Lung (tissue), 11 donors: ENCODE measurements at regions not wholly inside any gene's neighbourhood (a gene's known extent, or its start where the extent isn't known, plus 50 kb on each side); places are given as distances from the start of the nearest gene placed in this dataset.

ENCODE experiments used
- ATAC-seq: fragments of 200-7000 bp; cut with Tn5 transposase; one replicate; pipeline ENCODE4 v1.9.1; 2020; ENCODE audit warnings: moderate number of reproducible peaks; ENCODE audit not compliant: insufficient read depth, low FRiP score
- DNase-seq, 3 donors: peaks; one replicate each; pipeline ENCODE4 v3.0.0-alpha.2; 2013 to 2017
- H3K27ac ChIP-seq, 2 donors: one replicate each; pipeline ENCODE4 v1.5.1; 2013; ENCODE audit warnings: mild to moderate bottlenecking in 2 of 2, moderate library complexity in 2 of 2, control low read depth in 1 of 2, inconsistent platforms in 1 of 2, low read depth in 1 of 2, low read length in 1 of 2
- H3K27me3 ChIP-seq, 3 donors: one replicate each; pipeline ENCODE4 v1.5.1; 2013; ENCODE audit warnings: low read length in 2 of 3; ENCODE audit not compliant: control insufficient read depth in 3 of 3, insufficient read depth in 3 of 3
- H3K36me3 ChIP-seq, 4 donors: one replicate each; pipeline ENCODE4 v1.5.1; 2013; ENCODE audit warnings: low read length in 4 of 4, mild to moderate bottlenecking in 1 of 4, moderate library complexity in 1 of 4; ENCODE audit not compliant: control insufficient read depth in 4 of 4, insufficient read depth in 4 of 4
- H3K4me1 ChIP-seq, 5 donors: one replicate each; pipeline ENCODE4 v1.5.1; 2013; ENCODE audit warnings: low read length in 5 of 5, mild to moderate bottlenecking in 2 of 5, moderate library complexity in 1 of 5; ENCODE audit not compliant: control insufficient read depth in 5 of 5, insufficient read depth in 5 of 5
- H3K4me3 ChIP-seq: one replicate; pipeline ENCODE4 v1.5.1; 2013; ENCODE audit warnings: mild to moderate bottlenecking, control low read depth, moderate library complexity
- H3K9ac ChIP-seq, 2 donors: one replicate each; pipeline ENCODE4 v1.5.1; 2013; ENCODE audit warnings: low read length in 2 of 2, control low read depth in 1 of 2; ENCODE audit not compliant: insufficient read depth in 1 of 2
- H3K9me3 ChIP-seq, 4 donors: one replicate each; pipeline ENCODE4 v1.5.1; 2013; ENCODE audit warnings: low read length in 3 of 4, mild to moderate bottlenecking in 1 of 4, moderate library complexity in 1 of 4; ENCODE audit not compliant: control insufficient read depth in 4 of 4, insufficient read depth in 3 of 4
- WGBS, 2 donors: extraction: QIAGEN DNeasy Blood & Tissue Kit; methylation state at CpG; one replicate each; pipeline ENCODE4 v1.1.7; 2013; 5-methylcytosine and 5-hydroxymethylcytosine counted together
- TF ChIP-seq, protein P1 (sequence below): IDR thresholded peaks from 2 replicates; pipeline ENCODE4 v1.5.1; 2012; ENCODE audit warnings: mild to moderate bottlenecking; ENCODE audit errors: control extremely low read depth, extremely low read depth
- donor health status: control.
- donor health status: control.
- donor health status: Bipolar disorder and iron deficiency.
- donor health status: healthy.
- donor health status: DM: yes; HTN: yes; CAD: no.

GRCh38 chr4:36493251-36493650 is 211.8 kb downstream of the DTHD1 start:
- WGBS, 2 donors: 86 to 87% methylated on average over 1 of the region's 1 CpG

DNA sequence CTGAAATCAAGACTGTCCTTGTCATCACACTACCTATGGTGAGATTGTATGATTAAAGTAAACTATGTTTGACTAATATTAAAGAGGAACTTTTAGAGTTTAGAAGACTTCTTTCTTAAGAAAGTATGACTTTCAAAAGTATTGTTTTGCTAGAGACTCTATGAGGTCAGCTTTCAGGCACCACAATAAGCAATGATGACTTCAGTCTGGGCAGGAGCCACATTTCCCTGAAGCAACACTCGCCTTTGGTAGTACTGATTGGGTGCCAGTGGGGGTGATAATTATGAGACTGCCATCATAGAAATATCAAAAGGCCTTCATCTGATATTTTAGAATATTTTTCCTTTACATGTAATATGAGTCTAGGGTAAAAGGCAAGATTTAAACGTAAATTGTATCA is 212.6 kb downstream of the DTHD1 start:
- Histone ChIP-seq H3K27ac (no peak overlapping the region), H3K9ac (no peak overlapping the region), H3K27me3 (no peaks in the 10 kb centered on the region), H3K36me3 (no peaks in the 10 kb centered on the region), H3K4me3 (no peak overlapping the region), H3K4me1 (no peaks in the 10 kb centered on the region), H3K9me3 (no peaks in the 10 kb centered on the region)
- ATAC-seq (no peak), DNase-seq (no peak)
- WGBS, 2 donors: 79 to 89% methylated on average over 2 of the region's 2 CpGs
- TF ChIP-seq, protein P1, sequence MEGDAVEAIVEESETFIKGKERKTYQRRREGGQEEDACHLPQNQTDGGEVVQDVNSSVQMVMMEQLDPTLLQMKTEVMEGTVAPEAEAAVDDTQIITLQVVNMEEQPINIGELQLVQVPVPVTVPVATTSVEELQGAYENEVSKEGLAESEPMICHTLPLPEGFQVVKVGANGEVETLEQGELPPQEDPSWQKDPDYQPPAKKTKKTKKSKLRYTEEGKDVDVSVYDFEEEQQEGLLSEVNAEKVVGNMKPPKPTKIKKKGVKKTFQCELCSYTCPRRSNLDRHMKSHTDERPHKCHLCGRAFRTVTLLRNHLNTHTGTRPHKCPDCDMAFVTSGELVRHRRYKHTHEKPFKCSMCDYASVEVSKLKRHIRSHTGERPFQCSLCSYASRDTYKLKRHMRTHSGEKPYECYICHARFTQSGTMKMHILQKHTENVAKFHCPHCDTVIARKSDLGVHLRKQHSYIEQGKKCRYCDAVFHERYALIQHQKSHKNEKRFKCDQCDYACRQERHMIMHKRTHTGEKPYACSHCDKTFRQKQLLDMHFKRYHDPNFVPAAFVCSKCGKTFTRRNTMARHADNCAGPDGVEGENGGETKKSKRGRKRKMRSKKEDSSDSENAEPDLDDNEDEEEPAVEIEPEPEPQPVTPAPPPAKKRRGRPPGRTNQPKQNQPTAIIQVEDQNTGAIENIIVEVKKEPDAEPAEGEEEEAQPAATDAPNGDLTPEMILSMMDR: no peak

More at GRCh38 chr4:36493251-36493650, 211.8 kb downstream of the DTHD1 start:
- no peaks in the 10 kb centered on the region for H3K9me3 ChIP-seq
- DNase-seq: no peak
- no peak for ATAC-seq
- no peak overlapping the region for H3K27ac ChIP-seq
- H3K36me3 ChIP-seq: no peaks in the 10 kb centered on the region
- no peaks in the 10 kb centered on the region for H3K4me1 ChIP-seq
- no peak overlapping the region for H3K9ac ChIP-seq
- H3K27me3 ChIP-seq: no peaks in the 10 kb centered on the region
- no peak overlapping the region for H3K4me3 ChIP-seq
- TF ChIP-seq, protein P1: no peak

DNA sequence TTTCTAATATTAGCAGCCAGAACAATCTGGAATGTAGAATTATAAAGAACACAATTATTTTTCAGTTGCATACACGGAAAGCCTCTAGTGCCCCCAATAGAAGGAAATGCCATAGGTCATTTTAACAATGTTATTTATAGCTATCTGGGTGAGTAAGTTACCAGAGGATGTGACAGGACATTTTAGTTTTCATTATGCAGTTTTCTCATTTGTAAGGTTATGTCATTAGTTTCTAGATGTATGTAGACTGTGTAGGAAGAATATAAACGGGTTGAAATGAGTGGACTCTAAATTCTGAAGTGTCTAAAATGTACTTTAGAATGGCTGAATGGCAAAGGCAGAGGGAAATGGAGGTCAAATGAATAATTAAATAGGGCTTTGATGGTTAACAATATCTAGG is 213.3 kb downstream of the DTHD1 start:
- H3K9ac ChIP-seq: no peak overlapping the region
- H3K36me3 ChIP-seq: no peaks in the 10 kb centered on the region
- no peak overlapping the region for H3K27ac ChIP-seq
- 44 to 49% methylated on average over 2 of the region's 2 CpGs for WGBS, 2 donors
- no peaks in the 10 kb centered on the region for H3K27me3 ChIP-seq
- ATAC-seq (no peak), DNase-seq (no peak)
- H3K9me3 ChIP-seq: no peaks in the 10 kb centered on the region
- TF ChIP-seq, protein P1: no peak
- H3K4me3 ChIP-seq: no peak overlapping the region
- no peaks in the 10 kb centered on the region for H3K4me1 ChIP-seq

DNA sequence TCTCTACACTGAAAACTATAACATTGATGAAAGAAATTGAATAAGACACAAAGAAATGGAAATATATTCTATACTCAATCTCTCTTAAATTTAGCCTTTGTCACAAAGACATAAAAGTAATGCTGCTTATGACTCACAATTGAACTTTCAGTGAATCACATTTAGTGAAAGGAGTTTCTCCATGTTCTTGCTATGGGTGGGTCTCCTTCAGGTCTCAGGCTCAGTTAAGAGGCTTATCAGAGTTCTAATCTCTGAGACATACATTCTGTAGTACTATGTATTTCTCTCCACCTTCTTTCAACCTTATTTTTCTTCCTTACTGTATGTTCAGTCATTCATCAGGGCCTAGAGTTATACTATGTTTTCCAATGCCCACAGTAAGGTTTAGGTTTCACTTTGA is 220.9 kb downstream of the DTHD1 start:
- Histone ChIP-seq H3K9me3 (no peaks in the 10 kb centered on the region), H3K4me1 (no peaks in the 10 kb centered on the region), H3K36me3 (no peaks in the 10 kb centered on the region), H3K27ac (no peak overlapping the region), H3K4me3 (no peak overlapping the region), H3K27me3 (no peaks in the 10 kb centered on the region), H3K9ac (no peak overlapping the region)
- TF ChIP-seq, protein P1: no peak
- ATAC-seq (no peak), DNase-seq (no peak)
